Adipose tissue (tissue), 3 donors: ENCODE measurements at regions not wholly inside any gene's neighbourhood (a gene's known extent, or its start where the extent isn't known, plus 50 kb on each side); places are given as distances from the start of the nearest gene placed in this dataset.
"Not testable (repeated sequence)": the region's sequence is repeated elsewhere in the genome, so short reads cannot be mapped to it uniquely, and the experiment has no call there.

Source experiments
- H3K27ac ChIP-seq: one replicate; pipeline ENCODE4 v1.5.1; 2013; ENCODE audit warnings: low read depth, low read length
- WGBS, 3 donors: extraction: QIAGEN DNeasy Blood & Tissue Kit; methylation state at CpG; one replicate each; pipeline ENCODE4 v1.1.7; 2013; 5-methylcytosine and 5-hydroxymethylcytosine counted together
- donor health status: healthy with polysubstance abuse.
- donor health status: Bipolar disorder and iron deficiency.
- donor health status: healthy.

DNA sequence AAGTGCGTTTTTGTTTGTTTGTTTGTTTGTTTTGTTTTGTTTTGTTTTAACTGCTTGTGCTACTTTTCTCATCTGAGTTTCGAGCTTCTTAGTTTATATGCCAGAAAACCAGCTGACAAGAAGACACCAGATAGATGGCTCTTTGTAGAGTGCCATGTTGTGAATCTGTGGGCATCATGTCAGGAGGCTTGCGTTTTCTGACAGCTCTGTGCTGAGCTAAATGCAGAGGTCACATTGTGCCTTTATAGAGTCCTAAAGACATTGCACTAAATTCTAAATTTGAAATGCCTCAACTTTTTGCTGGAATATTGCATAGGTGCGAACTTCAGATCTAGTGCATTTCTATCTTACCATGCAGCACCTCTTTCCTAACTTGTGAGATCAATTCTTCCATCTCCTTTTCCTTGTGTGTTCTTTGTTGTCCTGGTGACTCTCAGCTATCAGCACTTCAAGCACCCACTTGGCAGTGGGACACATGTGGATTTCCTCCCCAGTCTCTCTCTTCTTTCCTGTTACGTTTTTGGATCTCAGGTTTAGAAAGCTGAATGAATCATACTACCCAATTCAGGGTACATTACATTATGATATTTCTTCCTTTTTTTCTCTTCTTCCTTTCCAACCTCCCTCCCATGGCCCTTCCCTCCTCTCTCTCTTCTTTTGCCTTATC is 379.0 kb upstream of the RPS23 start:
- 52 to 77% (median 64%) methylated on average over 5 of the region's 5 CpGs for WGBS, 3 donors
- no peak overlapping the region for H3K27ac ChIP-seq

DNA sequence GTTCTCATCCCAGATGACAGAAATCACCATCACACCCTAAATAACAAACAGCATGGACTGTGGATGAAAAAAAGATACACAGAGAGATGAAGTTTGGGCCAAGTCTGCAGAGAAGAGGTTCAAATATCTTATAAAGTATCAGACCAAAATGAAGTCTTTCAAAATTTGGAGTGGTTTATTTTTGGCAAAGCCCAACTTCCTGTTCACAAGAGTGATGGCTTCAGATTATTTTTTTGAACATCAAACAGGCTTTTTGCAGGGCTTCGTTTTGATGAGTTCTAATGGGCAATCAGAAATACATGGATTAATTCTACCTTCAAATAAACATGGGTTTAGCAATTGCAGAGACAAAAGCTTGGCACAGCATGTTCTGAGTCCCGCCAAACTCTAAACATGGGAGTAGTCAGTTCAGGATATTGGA is 378.2 kb upstream of the RPS23 start:
- H3K27ac ChIP-seq = no peak overlapping the region
- WGBS, 3 donors = 24 to 54% (median 29%) methylated on average over 2 of the region's 2 CpGs

- 70 to 93% (median 89%) methylated on average over 7 of the region's 7 CpGs for WGBS, 3 donors
- no peak overlapping the region for H3K27ac ChIP-seq
Observed at GRCh38 chr5:82655078-82655477, 376.9 kb upstream of the RPS23 start.

DNA sequence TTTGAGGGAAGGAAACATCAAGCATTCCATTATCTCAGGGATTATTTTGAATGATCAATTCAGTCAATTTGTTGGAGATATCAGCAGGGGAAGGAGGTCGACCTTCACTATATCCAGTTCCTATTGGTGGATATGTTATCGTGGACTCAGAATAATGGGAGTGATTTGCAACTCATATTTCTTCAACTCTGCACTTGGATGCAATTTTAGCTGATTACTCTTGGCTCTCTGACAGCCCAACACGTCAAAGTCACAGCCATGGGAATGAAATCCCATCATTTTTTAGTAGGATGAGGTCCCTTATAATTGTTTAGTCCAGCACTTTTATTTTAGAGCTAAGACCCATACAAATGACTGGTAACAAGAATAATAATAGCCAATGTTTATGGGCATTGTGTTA is 371.8 kb upstream of the RPS23 start:
- H3K27ac ChIP-seq = no peak overlapping the region
- 63 to 75% (median 70%) methylated on average over 3 of the region's 3 CpGs for WGBS, 3 donors

DNA sequence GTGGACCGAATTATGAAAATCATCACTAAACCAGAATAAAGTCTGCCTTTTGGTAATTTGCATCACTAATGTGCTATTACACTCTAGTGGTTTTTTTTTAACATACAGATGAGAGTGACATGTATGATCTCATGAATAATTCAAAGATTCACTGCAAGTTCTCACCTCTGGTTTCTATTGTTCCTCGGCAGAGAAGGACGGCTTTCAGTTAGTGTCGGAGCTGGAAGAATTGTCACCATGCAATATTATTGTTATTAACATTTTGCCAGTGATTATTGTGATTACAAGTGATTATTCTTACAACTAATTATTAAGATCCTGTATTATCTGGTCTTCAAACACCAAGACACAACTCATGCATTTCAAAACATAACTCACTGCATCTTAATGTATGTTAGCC is 366.6 kb upstream of the RPS23 start:
- H3K27ac ChIP-seq = no peak overlapping the region
- 90 to 94% (median 93%) methylated on average over 4 of the region's 4 CpGs for WGBS, 3 donors

DNA sequence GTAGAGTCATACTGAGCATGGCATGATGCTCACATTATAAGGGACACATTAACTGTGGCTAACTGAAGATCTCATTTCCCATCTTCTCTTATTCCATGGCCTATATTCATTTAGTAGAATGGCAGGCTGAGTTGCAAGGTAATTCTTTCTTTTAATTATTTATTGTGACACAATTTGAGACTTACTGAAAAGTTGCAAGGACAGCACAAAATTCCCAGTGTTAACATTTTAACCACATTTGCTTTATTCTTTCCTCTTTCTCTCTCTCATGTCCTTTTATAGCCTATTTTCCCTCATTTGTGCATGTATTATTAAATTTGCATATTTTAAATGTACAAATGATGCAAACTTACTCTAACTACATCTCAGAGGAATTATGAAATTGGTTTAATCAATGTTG is 366.1 kb upstream of the RPS23 start:
- H3K27ac ChIP-seq = no peak overlapping the region

DNA sequence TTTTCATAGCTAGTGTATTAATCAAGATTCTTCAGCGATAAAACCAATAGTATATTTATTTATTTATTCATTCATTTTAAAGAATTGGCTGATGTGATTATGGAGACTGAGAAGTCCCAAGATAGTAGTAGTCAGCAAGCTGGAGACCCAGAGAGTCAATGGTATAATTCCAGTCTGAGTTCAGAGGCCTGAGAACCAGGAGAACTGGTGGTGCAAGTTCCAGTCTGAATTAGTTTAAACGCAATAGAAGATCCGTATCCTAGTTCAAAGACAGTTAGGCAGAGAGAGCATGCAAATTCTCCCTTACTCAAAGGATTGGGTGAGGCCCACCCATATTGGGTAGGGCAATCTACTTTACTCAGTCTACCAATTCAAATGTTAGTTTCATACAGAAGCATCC is 364.2 kb upstream of the RPS23 start:
- WGBS, 3 donors = 69 to 95% (median 91%) methylated on average over 3 of the region's 3 CpGs
- H3K27ac ChIP-seq = no peak overlapping the region

DNA sequence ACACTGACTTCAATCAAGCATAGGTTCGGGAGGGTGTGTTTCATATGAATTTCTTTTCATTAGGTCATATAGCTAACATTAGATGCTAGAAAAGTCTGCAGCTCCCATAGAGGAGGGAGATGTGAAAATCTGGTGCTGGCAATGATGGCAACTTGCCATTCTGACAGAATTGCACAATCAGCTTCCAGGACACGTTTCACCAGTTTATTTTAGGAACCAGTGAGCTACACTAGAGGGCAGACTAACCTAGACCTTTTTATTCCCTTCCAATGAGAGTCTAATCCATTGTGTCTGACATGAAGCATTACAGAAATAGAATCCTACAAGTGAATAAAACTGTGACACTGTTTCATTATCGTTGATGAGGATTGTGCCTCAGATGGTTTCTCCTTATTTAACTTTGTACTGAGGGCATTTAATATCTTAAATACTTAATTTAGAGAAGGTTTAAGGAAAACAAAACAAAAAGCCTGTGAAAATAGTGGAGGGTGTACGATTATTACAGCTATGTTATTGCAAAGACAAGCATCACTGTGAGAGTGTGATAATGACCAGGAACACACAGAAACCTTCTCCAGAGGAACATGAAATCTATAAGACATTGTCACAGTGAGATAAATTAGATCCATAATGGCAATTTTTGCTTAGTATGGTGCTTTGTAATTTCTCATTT is 363.3 kb upstream of the RPS23 start:
- whole genome bisulfite sequencing, 3 donors = 30 to 40% (median 37%) methylated on average over 4 of the region's 4 CpGs
- H3K27ac ChIP-seq = no peak overlapping the region

DNA sequence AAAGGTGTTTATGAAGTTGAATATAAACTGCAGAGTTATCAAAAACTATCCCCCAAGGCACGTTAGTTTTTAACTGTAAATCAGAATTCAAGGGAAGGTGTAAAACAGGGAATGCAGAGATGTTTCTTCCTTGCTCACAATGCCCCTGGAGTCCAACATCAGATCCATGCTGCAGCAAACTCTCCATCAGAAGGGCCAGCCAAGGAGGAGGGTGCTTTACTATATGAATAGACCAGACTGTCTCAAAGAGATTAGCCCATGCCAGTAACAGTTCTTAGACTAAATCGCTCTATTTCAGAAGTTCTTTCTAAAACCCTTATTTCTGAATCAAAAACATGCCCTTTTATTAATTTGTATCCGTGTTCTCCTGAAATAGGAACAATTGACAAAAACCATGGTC is 362.8 kb upstream of the RPS23 start:
- WGBS, 3 donors = 43 to 69% (median 46%) methylated on average over 3 of the region's 3 CpGs
- no peak overlapping the region for H3K27ac ChIP-seq

DNA sequence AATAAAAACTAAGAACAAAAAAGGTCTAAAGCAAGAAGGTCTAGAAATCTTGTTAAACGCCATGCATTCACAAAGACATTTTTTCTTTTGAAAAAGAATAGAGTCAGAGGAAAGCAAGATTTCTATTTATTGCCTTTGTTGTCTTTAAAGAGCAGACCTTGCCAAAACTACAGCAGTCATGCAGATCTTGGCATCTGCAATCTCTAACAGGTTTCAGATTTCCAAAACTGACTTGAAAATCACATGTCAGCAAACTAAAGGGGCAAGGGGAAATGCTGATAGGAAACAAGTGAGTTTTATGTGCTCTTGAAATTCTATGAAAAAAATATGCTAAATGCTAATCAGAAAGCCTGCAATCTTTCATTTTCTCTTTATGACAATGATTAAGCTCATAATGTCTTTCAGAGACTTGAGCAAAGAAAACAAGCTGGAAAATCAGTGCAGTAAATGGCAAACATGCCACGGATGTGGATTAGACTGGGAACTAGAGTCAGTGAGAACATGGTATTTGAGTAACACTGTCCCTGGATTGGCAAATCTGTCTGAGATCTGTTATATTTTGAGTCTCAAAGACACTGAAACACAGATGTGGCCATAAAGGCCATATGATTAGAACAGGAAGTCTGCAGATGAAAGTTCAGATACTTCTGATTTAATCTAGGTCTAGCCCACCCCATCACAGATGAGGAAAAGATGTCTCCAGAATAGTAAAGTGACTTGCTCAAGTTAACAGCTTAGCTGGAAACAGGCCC is 361.4 kb upstream of the RPS23 start:
- no peak overlapping the region for H3K27ac ChIP-seq
- 51 to 71% (median 59%) methylated on average over 2 of the region's 2 CpGs for WGBS, 3 donors

GRCh38 chr5:82636591-82636990 is 358.4 kb upstream of the RPS23 start:
- no peak overlapping the region for H3K27ac ChIP-seq
- WGBS, 3 donors = 81 to 100% (median 88%) methylated on average over 1 of the region's 1 CpG

- H3K27ac ChIP-seq = no peak overlapping the region
- WGBS, 3 donors = 34 to 88% (median 81%) methylated on average over 4 of the region's 4 CpGs
Observed at GRCh38 chr5:82635561-82636288, 357.6 kb upstream of the RPS23 start.

- no peak overlapping the region for H3K27ac ChIP-seq
- 14 to 57% (median 57%) methylated on average over 1 of the region's 1 CpG for WGBS, 3 donors
Observed at GRCh38 chr5:82628364-82628910, 350.3 kb upstream of the RPS23 start.

GRCh38 chr5:82626905-82627591 is 348.9 kb upstream of the RPS23 start:
- not testable (repeated sequence) for H3K27ac ChIP-seq
- 91 to 97% (median 95%) methylated on average over 4 of the region's 4 CpGs for WGBS, 3 donors

- H3K27ac ChIP-seq = not testable (repeated sequence)
- WGBS, 3 donors = 87 to 91% (median 88%) methylated on average over 1 of the region's 1 CpG
Observed at GRCh38 chr5:82626012-82626411, 347.9 kb upstream of the RPS23 start.

- 59 to 68% (median 67%) methylated on average over 1 of the region's 1 CpG for WGBS, 3 donors
- no peak overlapping the region for H3K27ac ChIP-seq
Observed at GRCh38 chr5:82624062-82624461, 345.9 kb upstream of the RPS23 start.

DNA sequence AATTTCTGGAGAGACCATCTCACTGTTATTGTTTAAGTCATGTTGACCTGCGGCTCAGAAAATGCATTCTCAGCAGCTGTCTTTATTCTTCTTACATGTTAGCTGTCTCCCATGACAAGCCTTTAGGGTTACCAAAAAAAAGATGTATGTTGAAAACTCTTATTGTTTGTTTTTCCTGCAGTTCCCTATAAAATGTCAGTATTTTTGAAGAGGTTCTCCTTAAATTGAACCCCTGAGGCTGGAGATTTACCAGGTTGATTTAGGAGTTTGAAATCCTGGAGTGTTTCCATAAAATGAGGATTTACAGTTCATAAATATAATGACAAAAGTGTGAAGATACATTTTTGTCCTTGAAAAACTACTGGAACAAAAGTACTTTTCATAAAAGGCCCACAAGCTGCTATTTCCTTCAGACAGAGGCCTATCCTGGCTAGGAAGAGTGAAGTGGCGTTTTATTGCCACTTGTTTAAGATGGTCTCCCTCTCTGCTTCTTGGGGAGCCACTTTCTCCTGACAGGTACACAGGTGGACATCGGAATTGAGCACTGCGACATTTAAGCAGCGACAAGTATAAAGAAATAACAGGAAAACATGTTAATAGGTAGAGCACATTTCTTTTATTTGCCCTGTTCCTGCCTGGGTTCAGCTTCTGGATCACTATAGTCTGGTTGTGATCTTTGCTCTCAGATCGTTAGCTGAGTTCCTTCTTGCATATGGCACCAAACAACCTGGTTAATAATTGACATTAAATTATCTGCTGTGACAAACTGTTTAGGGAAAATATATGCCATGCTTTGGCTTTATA is 344.8 kb upstream of the RPS23 start:
- WGBS, 3 donors = 68 to 88% (median 83%) methylated on average over 6 of the region's 6 CpGs
- no peak overlapping the region for H3K27ac ChIP-seq
